ENCODE measurements at regions not wholly inside any gene's neighbourhood (a gene's known extent, or its start where the extent isn't known, plus 50 kb on each side); places are given as distances from the start of the nearest gene placed in this dataset.

DNA sequence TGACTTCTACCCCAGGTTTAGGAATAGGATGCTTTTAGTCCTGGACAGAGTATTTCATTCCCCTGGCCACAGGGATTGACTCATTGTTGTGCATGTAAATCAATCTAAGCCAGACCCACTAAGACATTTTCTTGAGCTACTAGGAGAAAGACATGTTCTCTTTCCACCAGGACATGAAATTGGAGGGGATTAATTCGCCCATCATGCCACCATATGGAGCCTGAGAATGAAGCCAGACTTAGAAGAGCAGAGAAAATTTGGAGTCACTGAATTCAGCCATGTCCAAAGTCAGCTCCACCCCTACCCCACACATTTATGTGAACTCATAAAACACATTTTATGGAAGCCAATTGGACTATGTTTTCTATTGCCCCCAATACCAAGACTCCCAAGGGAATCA lies 322.5 kb downstream of the NFIB start:
- TF ChIP-seq, protein P1, sequence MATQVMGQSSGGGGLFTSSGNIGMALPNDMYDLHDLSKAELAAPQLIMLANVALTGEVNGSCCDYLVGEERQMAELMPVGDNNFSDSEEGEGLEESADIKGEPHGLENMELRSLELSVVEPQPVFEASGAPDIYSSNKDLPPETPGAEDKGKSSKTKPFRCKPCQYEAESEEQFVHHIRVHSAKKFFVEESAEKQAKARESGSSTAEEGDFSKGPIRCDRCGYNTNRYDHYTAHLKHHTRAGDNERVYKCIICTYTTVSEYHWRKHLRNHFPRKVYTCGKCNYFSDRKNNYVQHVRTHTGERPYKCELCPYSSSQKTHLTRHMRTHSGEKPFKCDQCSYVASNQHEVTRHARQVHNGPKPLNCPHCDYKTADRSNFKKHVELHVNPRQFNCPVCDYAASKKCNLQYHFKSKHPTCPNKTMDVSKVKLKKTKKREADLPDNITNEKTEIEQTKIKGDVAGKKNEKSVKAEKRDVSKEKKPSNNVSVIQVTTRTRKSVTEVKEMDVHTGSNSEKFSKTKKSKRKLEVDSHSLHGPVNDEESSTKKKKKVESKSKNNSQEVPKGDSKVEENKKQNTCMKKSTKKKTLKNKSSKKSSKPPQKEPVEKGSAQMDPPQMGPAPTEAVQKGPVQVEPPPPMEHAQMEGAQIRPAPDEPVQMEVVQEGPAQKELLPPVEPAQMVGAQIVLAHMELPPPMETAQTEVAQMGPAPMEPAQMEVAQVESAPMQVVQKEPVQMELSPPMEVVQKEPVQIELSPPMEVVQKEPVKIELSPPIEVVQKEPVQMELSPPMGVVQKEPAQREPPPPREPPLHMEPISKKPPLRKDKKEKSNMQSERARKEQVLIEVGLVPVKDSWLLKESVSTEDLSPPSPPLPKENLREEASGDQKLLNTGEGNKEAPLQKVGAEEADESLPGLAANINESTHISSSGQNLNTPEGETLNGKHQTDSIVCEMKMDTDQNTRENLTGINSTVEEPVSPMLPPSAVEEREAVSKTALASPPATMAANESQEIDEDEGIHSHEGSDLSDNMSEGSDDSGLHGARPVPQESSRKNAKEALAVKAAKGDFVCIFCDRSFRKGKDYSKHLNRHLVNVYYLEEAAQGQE (IDR thresholded peaks at IDR 0.05): no peak
- TF ChIP-seq HNF4A (conservative IDR thresholded peaks at IDR 0.05) (no peak), YY1 (IDR thresholded peaks at IDR 0.05) (no peak), SP1 (IDR thresholded peaks at IDR 0.05) (no peak), EGR1 (IDR thresholded peaks at IDR 0.05; ENCODE audit: low read depth in 2 of 2) (no peak), TAF1 (conservative IDR thresholded peaks at IDR 0.05) (no peak), JUND (IDR thresholded peaks at IDR 0.05) (no peak), FOXA2 (IDR thresholded peaks at IDR 0.05) (no peak), RXRA (IDR thresholded peaks at IDR 0.05) (no peak), RAD21 (IDR thresholded peaks at IDR 0.05) (no peak), HNF4G (IDR thresholded peaks at IDR 0.05) (no peak), NR2F2 (IDR thresholded peaks at IDR 0.05) (no peak), GABPA (IDR thresholded peaks at IDR 0.05 in 1 of 2, conservative IDR thresholded peaks at IDR 0.05 in 1 of 2) (no peak)
- TF ChIP-seq, protein P2, sequence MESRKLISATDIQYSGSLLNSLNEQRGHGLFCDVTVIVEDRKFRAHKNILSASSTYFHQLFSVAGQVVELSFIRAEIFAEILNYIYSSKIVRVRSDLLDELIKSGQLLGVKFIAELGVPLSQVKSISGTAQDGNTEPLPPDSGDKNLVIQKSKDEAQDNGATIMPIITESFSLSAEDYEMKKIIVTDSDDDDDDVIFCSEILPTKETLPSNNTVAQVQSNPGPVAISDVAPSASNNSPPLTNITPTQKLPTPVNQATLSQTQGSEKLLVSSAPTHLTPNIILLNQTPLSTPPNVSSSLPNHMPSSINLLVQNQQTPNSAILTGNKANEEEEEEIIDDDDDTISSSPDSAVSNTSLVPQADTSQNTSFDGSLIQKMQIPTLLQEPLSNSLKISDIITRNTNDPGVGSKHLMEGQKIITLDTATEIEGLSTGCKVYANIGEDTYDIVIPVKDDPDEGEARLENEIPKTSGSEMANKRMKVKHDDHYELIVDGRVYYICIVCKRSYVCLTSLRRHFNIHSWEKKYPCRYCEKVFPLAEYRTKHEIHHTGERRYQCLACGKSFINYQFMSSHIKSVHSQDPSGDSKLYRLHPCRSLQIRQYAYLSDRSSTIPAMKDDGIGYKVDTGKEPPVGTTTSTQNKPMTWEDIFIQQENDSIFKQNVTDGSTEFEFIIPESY (IDR thresholded peaks at IDR 0.05): no peak
- TF ChIP-seq, protein P3, sequence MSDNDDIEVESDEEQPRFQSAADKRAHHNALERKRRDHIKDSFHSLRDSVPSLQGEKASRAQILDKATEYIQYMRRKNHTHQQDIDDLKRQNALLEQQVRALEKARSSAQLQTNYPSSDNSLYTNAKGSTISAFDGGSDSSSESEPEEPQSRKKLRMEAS (IDR thresholded peaks at IDR 0.05): no peak
- TF ChIP-seq, protein P4, sequence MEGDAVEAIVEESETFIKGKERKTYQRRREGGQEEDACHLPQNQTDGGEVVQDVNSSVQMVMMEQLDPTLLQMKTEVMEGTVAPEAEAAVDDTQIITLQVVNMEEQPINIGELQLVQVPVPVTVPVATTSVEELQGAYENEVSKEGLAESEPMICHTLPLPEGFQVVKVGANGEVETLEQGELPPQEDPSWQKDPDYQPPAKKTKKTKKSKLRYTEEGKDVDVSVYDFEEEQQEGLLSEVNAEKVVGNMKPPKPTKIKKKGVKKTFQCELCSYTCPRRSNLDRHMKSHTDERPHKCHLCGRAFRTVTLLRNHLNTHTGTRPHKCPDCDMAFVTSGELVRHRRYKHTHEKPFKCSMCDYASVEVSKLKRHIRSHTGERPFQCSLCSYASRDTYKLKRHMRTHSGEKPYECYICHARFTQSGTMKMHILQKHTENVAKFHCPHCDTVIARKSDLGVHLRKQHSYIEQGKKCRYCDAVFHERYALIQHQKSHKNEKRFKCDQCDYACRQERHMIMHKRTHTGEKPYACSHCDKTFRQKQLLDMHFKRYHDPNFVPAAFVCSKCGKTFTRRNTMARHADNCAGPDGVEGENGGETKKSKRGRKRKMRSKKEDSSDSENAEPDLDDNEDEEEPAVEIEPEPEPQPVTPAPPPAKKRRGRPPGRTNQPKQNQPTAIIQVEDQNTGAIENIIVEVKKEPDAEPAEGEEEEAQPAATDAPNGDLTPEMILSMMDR (IDR thresholded peaks at IDR 0.05; ENCODE audit: low read depth, low read length, missing input control): no peak
- TF ChIP-seq, protein P5, sequence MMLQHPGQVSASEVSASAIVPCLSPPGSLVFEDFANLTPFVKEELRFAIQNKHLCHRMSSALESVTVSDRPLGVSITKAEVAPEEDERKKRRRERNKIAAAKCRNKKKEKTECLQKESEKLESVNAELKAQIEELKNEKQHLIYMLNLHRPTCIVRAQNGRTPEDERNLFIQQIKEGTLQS (IDR thresholded peaks at IDR 0.05): no peak

More for the DNA sequence above, 322.5 kb downstream of the NFIB start:
- Histone ChIP-seq H3K36me3 (ENCODE audit: control insufficient read depth in 4 of 4, insufficient read depth in 3 of 4, low read depth in 1 of 4, low read length in 3 of 4) (no peaks in the 10 kb centered on the region), H3K9me3 (ENCODE audit: control insufficient read depth in 4 of 4, low read length in 3 of 4) (peaks cover 0 to 4% (median 1%) of the 10 kb centered on the region in 4 donors), H3K4me1 (ENCODE audit: control insufficient read depth in 4 of 4, insufficient read depth in 4 of 4, low read length in 3 of 4) (no peaks in the 10 kb centered on the region), H3K27ac (ENCODE audit: low read depth in 1 of 2, low read length in 2 of 2) (no peak overlapping the region), H3K4me3 (ENCODE audit: low read depth in 1 of 3, low read length in 3 of 3) (no peak overlapping the region), H3K9ac (ENCODE audit: low read depth in 1 of 2, low read length in 2 of 2) (no peak overlapping the region), H3K27me3 (ENCODE audit: control insufficient read depth in 4 of 4, insufficient read depth in 4 of 4, low read length in 3 of 4) (no peaks in the 10 kb centered on the region)
- 76% methylated on average over 1 of the region's 1 CpG for WGBS
- no peak for DNase-seq (ENCODE audit: low spot score)
